ENCODE measurements at regions not wholly inside any gene's neighbourhood (a gene's known extent, or its start where the extent isn't known, plus 50 kb on each side); places are given as distances from the start of the nearest gene placed in this dataset.

- TF ChIP-seq CTCF (IDR thresholded peaks at IDR 0.05; ENCODE audit: low read depth, low read length) (no peak), EZH2phosphoT487 (IDR thresholded peaks at IDR 0.05; ENCODE audit: low read depth) (no peak)
Observed at GRCh38 chr13:103275722-103276121, 209.5 kb upstream of the SLC10A2 start.

All from OCI-LY3 (cell line).